Stimulated activated CD8-positive, alpha-beta memory T cell treated with anti-CD3 and anti-CD28 coated beads, Interleukin-7, amount 100 ng/mL, for 48 hours (primary cell): ENCODE measurements at regions not wholly inside any gene's neighbourhood (a gene's known extent, or its start where the extent isn't known, plus 50 kb on each side); places are given as distances from the start of the nearest gene placed in this dataset.
"Not testable (repeated sequence)": the region's sequence is repeated elsewhere in the genome, so short reads cannot be mapped to it uniquely, and the experiment has no call there.

Source experiments
- DNase-seq, 2 donors: peaks; one replicate each; pipeline ENCODE4 v3.0.0-alpha.2; 2020; ENCODE audit warnings: low read depth in 1 of 2; ENCODE audit errors: extremely low read depth in 1 of 2

- no peak for DNase-seq
Measured at GRCh38 chr5:109989161-109989560, 299.4 kb downstream of the MAN2A1 start.

GRCh38 chr5:109989994-109990722, 300.4 kb downstream of the MAN2A1 start:
- DNase-seq: no peak

- no peak for DNase-seq
Measured at GRCh38 chr5:109990723-109991359, 301.1 kb downstream of the MAN2A1 start.

- no peak for DNase-seq
Measured at GRCh38 chr5:109992264-109992915, 302.7 kb downstream of the MAN2A1 start.

- no peak for DNase-seq
Measured at GRCh38 chr5:109994135-109994534, 304.4 kb downstream of the MAN2A1 start.

GRCh38 chr5:109996246-109996645, 306.5 kb downstream of the MAN2A1 start:
- DNase-seq: no peak

- no peak for DNase-seq
Measured at GRCh38 chr5:109997161-109997560, 307.4 kb downstream of the MAN2A1 start.

- no peak for DNase-seq
Measured at GRCh38 chr5:109998208-109998607, 308.5 kb downstream of the MAN2A1 start.

- no peak for DNase-seq
Measured at GRCh38 chr5:109998726-109999125, 309.0 kb downstream of the MAN2A1 start.

- DNase-seq: no peak
Measured at GRCh38 chr5:110001648-110002047, 311.9 kb downstream of the MAN2A1 start.

- DNase-seq: no peak
Measured at GRCh38 chr5:110002652-110003051, 312.9 kb downstream of the MAN2A1 start.

- DNase-seq: not testable (repeated sequence)
Measured at GRCh38 chr5:110005907-110006562, 316.3 kb downstream of the MAN2A1 start.

GRCh38 chr5:110007101-110007500, 317.4 kb downstream of the MAN2A1 start:
- no peak for DNase-seq

- no peak for DNase-seq
Measured at GRCh38 chr5:110008131-110008530, 318.4 kb downstream of the MAN2A1 start.

GRCh38 chr5:110012145-110012544, 322.4 kb downstream of the MAN2A1 start:
- no peak for DNase-seq

- DNase-seq: no peak
Measured at GRCh38 chr5:110013017-110013416, 323.3 kb downstream of the MAN2A1 start.

- DNase-seq: no peak
Measured at GRCh38 chr5:110017854-110018253, 328.1 kb downstream of the MAN2A1 start.

GRCh38 chr5:110018509-110018908, 328.8 kb downstream of the MAN2A1 start:
- no peak for DNase-seq

- DNase-seq: no peak
Measured at GRCh38 chr5:110019119-110019518, 329.4 kb downstream of the MAN2A1 start.

- DNase-seq: no peak
Measured at GRCh38 chr5:110019780-110020179, 330.1 kb downstream of the MAN2A1 start.

GRCh38 chr5:110021251-110021650, 331.5 kb downstream of the MAN2A1 start:
- no peak for DNase-seq

- no peak for DNase-seq
Measured at GRCh38 chr5:110025160-110025559, 335.4 kb downstream of the MAN2A1 start.
